ENCODE measurements at regions not wholly inside any gene's neighbourhood (a gene's known extent, or its start where the extent isn't known, plus 50 kb on each side); places are given as distances from the start of the nearest gene placed in this dataset.

DNA sequence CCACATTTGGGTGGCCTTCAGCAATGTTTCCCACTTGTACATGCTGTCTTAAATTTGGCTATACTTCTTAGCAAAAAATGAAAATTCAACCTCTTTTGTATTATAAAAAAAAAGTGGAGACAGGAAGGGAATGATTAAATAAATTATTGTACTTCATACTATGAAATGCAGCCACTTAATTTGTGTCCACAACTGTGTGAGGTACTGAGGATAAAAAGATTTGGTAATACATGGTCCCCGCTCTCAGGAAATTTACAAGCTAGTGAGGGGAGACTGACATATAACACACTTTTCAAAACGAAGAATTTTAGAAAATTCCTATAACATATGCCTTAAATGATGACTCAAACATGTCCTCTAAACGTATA is 105.0 kb downstream of the HNRNPD start:
- TF ChIP-seq POLR2A (IDR thresholded peaks at IDR 0.05), result no peak
- no peak for TF ChIP-seq CTCF (IDR thresholded peaks at IDR 0.05)
